ENCODE measurements at regions not wholly inside any gene's neighbourhood (a gene's known extent, or its start where the extent isn't known, plus 50 kb on each side); places are given as distances from the start of the nearest gene placed in this dataset.

DNA sequence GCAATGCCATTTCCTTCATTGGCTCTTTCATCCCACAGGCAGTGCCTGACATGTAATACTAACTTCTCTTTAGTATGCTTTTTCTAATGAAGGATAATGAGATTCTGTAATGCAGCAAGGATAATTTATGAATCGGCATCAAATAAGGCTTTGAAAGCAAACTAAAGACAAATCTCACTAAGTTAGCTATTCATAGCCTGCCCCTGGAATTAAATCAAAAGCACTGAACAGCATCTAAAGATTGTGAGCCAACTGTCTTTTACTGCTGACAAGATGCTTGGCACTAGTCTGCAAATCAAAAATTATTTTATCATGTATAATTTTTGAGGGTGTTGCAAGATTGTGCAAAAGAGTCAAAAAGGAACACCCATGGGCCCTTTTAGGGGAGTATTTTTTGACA, 265.0 kb downstream of the CASP12 start:
- TF ChIP-seq, protein P1, sequence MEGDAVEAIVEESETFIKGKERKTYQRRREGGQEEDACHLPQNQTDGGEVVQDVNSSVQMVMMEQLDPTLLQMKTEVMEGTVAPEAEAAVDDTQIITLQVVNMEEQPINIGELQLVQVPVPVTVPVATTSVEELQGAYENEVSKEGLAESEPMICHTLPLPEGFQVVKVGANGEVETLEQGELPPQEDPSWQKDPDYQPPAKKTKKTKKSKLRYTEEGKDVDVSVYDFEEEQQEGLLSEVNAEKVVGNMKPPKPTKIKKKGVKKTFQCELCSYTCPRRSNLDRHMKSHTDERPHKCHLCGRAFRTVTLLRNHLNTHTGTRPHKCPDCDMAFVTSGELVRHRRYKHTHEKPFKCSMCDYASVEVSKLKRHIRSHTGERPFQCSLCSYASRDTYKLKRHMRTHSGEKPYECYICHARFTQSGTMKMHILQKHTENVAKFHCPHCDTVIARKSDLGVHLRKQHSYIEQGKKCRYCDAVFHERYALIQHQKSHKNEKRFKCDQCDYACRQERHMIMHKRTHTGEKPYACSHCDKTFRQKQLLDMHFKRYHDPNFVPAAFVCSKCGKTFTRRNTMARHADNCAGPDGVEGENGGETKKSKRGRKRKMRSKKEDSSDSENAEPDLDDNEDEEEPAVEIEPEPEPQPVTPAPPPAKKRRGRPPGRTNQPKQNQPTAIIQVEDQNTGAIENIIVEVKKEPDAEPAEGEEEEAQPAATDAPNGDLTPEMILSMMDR (IDR thresholded peaks at IDR 0.05; ENCODE audit: low read depth, low read length) = no peak
- TF ChIP-seq POLR2A (IDR thresholded peaks at IDR 0.05; ENCODE audit: extremely low read depth, insufficient read length) (no peak), MAX (IDR thresholded peaks at IDR 0.05; ENCODE audit: low read depth, low read length) (no peak), MYC (IDR thresholded peaks at IDR 0.05; ENCODE audit: low read depth, low read length) (no peak)
